Thymus (tissue), 11 donors: ENCODE measurements at regions not wholly inside any gene's neighbourhood (a gene's known extent, or its start where the extent isn't known, plus 50 kb on each side); places are given as distances from the start of the nearest gene placed in this dataset.
"Not testable (repeated sequence)": the region's sequence is repeated elsewhere in the genome, so short reads cannot be mapped to it uniquely, and the experiment has no call there.

Experiments used
- DNase-seq, 9 donors: peaks; one replicate each; pipeline ENCODE4 v3.0.0-alpha.2; 2013; ENCODE audit warnings: low spot score in 9 of 9, low read depth in 6 of 9, missing footprints in 1 of 9
- H3K27ac ChIP-seq, 2 donors: one replicate each; pipeline ENCODE4 v1.5.1; 2013; ENCODE audit warnings: control low read depth in 1 of 2, low read depth in 1 of 2, low read length in 1 of 2, mild to moderate bottlenecking in 1 of 2, moderate library complexity in 1 of 2
- H3K27me3 ChIP-seq, 2 donors: one replicate each; pipeline ENCODE4 v1.5.1; 2013; ENCODE audit warnings: low read length in 1 of 2; ENCODE audit not compliant: control insufficient read depth in 2 of 2, insufficient read depth in 1 of 2
- H3K36me3 ChIP-seq, 2 donors: one replicate each; pipeline ENCODE4 v1.5.1; 2013; ENCODE audit warnings: low read length in 1 of 2, mild to moderate bottlenecking in 1 of 2, moderate library complexity in 1 of 2; ENCODE audit not compliant: control insufficient read depth in 2 of 2, insufficient read depth in 2 of 2
- H3K4me1 ChIP-seq, 2 donors: one replicate each; pipeline ENCODE4 v1.5.1; 2013; ENCODE audit warnings: low read length in 2 of 2; ENCODE audit not compliant: control insufficient read depth in 2 of 2, insufficient read depth in 2 of 2
- H3K4me3 ChIP-seq, 2 donors: one replicate each; pipeline ENCODE4 v1.5.1; 2013; ENCODE audit warnings: low read length in 2 of 2, control low read depth in 1 of 2, mild to moderate bottlenecking in 1 of 2
- H3K9me3 ChIP-seq, 2 donors: one replicate each; pipeline ENCODE4 v1.5.1; 2013; ENCODE audit warnings: low read length in 1 of 2, mild to moderate bottlenecking in 1 of 2; ENCODE audit not compliant: control insufficient read depth in 2 of 2, insufficient read depth in 1 of 2
- WGBS: extraction: QIAGEN DNeasy Blood & Tissue Kit; methylation state at CpG from one replicate; pipeline ENCODE4 v1.1.7; 2013; 5-methylcytosine and 5-hydroxymethylcytosine counted together
- donor health status: healthy.

DNA sequence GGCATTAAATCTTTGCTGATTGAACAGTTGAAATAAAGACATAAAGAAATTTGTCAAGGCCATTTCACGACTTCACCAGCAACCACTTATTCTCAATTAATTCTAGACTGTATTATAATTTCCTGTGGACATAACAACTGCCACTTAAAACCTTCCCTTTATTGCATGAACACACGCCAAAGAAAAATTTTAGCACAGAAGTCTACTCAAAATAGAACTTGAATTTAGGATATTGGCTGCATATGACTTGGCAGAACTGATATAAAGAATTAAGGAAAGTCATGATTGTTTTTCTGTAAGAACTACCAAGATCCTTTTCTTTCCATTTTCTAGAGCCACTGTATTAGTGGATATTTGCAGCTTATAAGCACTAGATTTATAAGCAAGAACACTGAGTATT lies 226.5 kb upstream of the AKR1E2 start:
- 98% methylated on average over 2 of the region's 2 CpGs for WGBS
- Histone ChIP-seq H3K9me3 (no peaks in the 10 kb centered on the region), H3K4me1 (no peaks in the 10 kb centered on the region), H3K27me3 (no peaks in the 10 kb centered on the region), H3K4me3 (no peak overlapping the region), H3K36me3 (no peaks in the 10 kb centered on the region), H3K27ac (no peak overlapping the region)
- no peak for DNase-seq

DNA sequence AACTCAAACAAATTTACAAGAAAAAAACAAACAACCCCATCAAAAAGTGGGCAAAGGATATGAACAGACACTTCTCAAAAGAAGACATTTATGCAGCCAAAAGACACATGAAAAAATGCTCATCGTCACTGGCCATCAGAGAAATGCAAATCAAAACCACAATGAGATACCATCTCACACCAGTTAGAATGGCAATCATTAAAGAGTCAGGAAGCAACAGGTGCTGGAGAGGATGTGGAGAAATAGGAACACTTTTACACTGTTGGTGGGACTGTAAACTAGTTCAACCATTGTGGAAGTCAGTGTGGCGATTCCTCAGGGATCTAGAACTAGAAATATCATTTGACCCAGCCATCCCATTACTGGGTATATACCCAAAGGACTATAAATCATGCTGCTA lies 228.1 kb upstream of the AKR1E2 start:
- not testable (repeated sequence) for H3K27ac ChIP-seq, H3K4me3 ChIP-seq, DNase-seq, H3K27me3 ChIP-seq, H3K9me3 ChIP-seq, H3K36me3 ChIP-seq, H3K4me1 ChIP-seq
- 29% methylated on average over 1 of the region's 2 CpGs for WGBS

DNA sequence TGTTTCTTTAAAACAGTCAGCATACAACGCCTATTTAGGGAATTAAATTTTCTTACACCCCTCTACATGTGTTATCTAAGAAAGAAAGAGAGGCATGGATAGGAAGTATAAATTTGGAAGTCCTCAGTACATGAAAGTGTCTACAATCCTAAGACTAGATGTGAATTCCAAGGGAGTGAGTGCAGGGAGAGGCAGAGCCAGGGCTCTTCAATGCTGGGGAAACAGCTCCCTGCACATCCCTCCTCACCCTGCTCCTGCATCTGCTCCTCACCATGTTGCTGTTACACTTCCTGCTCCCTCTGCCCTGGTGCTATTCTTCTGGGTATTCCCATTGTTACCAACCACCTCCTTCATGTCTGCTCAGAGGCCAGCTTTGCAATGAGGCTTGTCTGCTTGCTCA lies 229.1 kb upstream of the AKR1E2 start:
- H3K4me3 ChIP-seq, result no peak overlapping the region
- no peaks in the 10 kb centered on the region for H3K27me3 ChIP-seq
- no peaks in the 10 kb centered on the region for H3K9me3 ChIP-seq
- no peaks in the 10 kb centered on the region for H3K4me1 ChIP-seq
- DNase-seq, result no peak
- WGBS, result 98% methylated on average over 1 of the region's 1 CpG
- no peak overlapping the region for H3K27ac ChIP-seq
- H3K36me3 ChIP-seq, result no peaks in the 10 kb centered on the region

DNA sequence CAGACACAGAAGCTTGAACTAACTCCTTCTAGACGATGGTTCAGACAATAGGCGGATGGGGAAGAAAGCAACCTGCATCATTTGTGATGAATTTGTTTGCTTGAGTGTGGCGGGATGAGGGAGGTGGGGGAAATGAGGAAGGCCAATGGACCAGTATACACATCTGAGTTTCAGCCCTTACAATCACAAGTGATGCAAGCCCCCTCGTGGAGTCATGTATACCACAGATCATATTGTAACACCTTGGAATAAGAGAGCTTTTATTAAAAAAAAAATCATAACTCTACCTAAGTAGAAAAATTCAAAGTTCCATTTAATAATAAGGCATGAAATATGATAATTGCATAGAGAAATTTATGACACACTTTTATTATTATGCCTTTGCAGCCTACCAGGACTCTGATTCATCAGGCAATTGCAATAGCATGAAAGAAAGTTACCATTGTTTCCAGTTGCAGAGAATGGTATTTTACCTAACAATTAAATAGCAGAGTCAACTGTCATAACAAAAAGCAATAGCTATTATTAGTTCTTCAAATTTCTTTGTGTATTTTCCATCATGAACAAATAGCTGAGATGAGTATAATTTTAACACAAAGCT lies 230.2 kb upstream of the AKR1E2 start:
- Histone ChIP-seq H3K9me3 (no peaks in the 10 kb centered on the region), H3K4me1 (no peaks in the 10 kb centered on the region), H3K27me3 (no peaks in the 10 kb centered on the region), H3K27ac (no peak overlapping the region), H3K36me3 (no peaks in the 10 kb centered on the region), H3K4me3 (no peak overlapping the region)
- WGBS, result 95% methylated on average over 4 of the region's 4 CpGs
- DNase-seq, result no peak

DNA sequence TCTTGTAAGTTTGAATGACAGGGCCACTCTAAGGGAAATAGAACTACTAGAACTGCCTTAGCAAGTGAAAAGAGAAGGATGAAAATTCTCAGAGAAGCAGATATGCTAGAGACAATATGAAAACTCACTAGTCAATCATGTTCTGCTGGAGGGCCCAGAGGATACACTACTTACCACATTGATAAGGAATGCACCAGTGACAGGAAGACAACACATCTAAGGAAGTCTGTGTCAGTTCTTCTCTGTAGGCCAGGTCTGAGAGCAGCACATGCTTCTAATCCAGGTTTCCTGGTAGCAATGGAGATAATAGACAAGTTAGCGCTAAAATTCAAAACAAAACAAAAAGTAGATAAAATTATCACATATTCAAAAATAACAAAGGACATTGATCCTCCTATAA lies 235.2 kb upstream of the AKR1E2 start:
- H3K9me3 ChIP-seq, result no peaks in the 10 kb centered on the region
- WGBS, result 100% methylated on average over 1 of the region's 1 CpG
- H3K27me3 ChIP-seq, result no peaks in the 10 kb centered on the region
- no peaks in the 10 kb centered on the region for H3K4me1 ChIP-seq
- H3K4me3 ChIP-seq, result no peak overlapping the region
- no peak overlapping the region for H3K27ac ChIP-seq
- no peaks in the 10 kb centered on the region for H3K36me3 ChIP-seq
- DNase-seq, result no peak

DNA sequence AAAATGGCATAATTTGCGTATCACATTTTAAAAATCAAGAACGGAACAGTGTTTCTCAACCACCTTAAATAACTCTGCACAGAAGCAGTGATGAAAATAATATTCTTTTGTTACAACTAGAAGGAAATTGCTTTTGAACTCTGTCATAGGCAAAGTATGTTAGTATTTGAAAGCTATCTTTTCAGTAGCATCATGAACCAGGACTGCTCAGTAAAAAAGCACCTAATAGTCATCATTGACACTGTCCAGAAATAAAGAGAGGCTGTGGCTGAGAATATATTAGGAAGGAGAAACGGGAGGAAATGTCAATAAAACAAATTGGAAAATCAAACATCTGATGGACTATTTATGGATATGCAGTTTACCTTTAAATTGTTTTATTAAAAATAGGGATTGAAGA lies 237.2 kb upstream of the AKR1E2 start:
- no peak for DNase-seq
- H3K9me3 ChIP-seq, result no peaks in the 10 kb centered on the region
- no peak overlapping the region for H3K4me3 ChIP-seq
- H3K27ac ChIP-seq, result no peak overlapping the region
- H3K27me3 ChIP-seq, result no peaks in the 10 kb centered on the region
- 98% methylated on average over 3 of the region's 3 CpGs for WGBS
- H3K4me1 ChIP-seq, result no peaks in the 10 kb centered on the region
- no peaks in the 10 kb centered on the region for H3K36me3 ChIP-seq

DNA sequence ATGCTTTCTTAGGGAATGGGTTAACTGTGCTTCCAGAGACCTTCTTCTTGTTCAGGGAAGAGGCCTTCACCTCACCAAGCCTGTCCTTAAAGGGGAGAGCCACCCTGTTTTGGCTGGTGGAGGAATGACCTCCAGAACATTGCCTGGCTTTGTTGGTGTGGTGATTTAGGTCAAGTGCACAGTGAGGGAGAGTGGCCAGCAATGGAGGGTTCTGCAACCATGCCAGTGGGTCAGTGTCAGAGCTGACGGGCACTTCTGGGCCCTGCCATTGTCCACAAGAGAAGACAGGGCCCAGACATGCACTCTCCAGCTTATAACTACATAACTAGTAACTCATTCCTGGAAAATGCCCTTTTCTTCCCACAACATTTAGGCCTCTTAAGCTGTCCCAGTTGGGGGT lies 238.5 kb upstream of the AKR1E2 start:
- Histone ChIP-seq H3K27me3 (no peaks in the 10 kb centered on the region), H3K27ac (no peak overlapping the region), H3K4me3 (no peak overlapping the region), H3K9me3 (no peaks in the 10 kb centered on the region), H3K4me1 (no peaks in the 10 kb centered on the region), H3K36me3 (no peaks in the 10 kb centered on the region)
- WGBS, result 98% methylated on average over 1 of the region's 1 CpG
- no peak for DNase-seq

DNA sequence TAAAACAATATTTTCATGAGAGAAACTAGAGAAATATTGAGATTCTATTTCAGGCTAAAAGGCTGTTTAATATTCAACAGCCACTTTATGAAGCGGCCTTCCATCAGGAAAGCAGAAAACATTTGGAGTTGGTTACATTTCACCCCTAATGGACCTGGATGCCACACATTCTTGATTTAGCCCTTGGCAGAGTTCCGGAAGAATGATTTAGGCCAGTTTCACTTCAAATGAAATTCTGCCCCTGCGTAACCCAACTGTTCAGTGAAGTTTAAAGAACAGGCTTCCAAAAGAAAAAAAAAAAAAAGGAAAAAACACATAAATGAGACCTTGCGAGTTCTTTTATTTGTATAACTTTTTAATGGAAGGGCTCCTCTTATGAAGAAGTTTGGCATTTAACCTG lies 239.2 kb upstream of the AKR1E2 start:
- H3K27ac ChIP-seq, result no peak overlapping the region
- no peak overlapping the region for H3K4me3 ChIP-seq
- H3K27me3 ChIP-seq, result no peaks in the 10 kb centered on the region
- no peaks in the 10 kb centered on the region for H3K36me3 ChIP-seq
- no peaks in the 10 kb centered on the region for H3K4me1 ChIP-seq
- no peak for DNase-seq
- no peaks in the 10 kb centered on the region for H3K9me3 ChIP-seq
- WGBS, result 94% methylated on average over 4 of the region's 4 CpGs

DNA sequence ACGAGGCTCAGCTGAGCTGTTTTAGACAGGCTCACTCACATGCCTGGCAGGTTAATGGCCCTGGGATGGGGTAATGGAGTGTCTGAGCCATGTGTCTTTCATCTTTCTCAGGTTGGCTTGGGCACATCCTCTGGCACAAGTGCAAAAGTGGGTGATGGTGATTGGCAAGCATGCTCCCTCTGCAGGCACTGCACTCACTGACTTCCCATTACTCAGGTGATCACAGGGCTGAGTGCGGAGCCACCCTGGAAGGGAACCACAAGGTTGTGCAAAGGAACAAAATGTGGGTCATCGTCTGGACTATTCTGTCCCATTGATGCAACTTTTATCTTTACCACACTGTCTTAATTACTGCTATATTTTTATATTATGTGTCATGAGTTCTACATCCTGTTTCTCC lies 244.1 kb upstream of the AKR1E2 start:
- Histone ChIP-seq H3K27me3 (no peaks in the 10 kb centered on the region), H3K9me3 (no peaks in the 10 kb centered on the region), H3K27ac (no peak overlapping the region), H3K4me1 (no peaks in the 10 kb centered on the region), H3K36me3 (no peaks in the 10 kb centered on the region), H3K4me3 (no peak overlapping the region)
- DNase-seq, result no peak
- 95% methylated on average over 3 of the region's 3 CpGs for WGBS

DNA sequence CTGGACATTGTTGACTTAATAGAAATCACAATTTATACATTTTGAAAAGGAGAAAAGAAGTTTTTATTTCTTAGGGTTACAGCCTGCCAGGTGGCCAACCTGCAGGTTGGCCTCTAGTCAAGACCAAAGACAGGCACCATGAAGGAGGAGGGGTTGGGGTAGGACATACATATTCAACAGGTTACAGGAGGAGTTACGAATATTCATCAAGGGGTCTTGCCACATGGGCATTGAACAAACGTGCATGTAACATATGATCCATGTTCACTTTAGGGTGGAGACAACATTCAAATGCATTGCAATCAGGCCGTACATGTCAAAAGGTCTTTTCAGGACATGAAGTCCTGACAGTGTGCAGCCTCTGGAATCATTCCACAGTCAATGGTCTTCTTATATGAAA lies 246.2 kb upstream of the AKR1E2 start:
- Histone ChIP-seq H3K4me1 (no peaks in the 10 kb centered on the region), H3K4me3 (no peak overlapping the region), H3K27me3 (no peaks in the 10 kb centered on the region), H3K36me3 (no peaks in the 10 kb centered on the region), H3K27ac (no peak overlapping the region), H3K9me3 (no peaks in the 10 kb centered on the region)
- WGBS, result 96% methylated on average over 3 of the region's 3 CpGs
- no peak for DNase-seq
